CD4-positive, alpha-beta T cell treated with Interleukin-2 at 100 ng/mL for 4 hours (primary cell): ENCODE measurements at regions not wholly inside any gene's neighbourhood (a gene's known extent, or its start where the extent isn't known, plus 50 kb on each side); places are given as distances from the start of the nearest gene placed in this dataset.

Experiments
- DNase-seq: peaks from one replicate; pipeline ENCODE4 v3.0.0-alpha.2; 2020; ENCODE audit warnings: low spot score

DNA sequence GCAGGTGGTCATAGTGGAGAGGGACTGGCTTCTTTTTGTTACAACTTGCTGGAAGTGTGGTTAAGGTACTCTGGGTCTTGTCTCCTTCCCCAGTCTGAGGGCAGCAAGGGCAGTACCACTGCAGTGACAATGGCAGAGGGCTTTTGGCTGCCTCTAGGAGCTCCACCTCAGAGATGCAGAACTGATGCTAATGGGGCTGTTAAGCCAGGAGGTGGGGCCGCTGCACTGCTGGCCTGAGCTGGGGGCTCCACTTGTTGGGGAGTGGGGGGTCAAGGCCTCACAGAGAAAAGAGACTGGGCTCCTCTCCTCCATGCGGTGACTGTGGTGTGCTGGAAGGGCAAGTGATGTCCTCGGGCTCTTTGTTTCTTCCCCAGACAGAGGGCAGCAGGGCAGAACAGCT lies 135.7 kb downstream of the DSEL start:
- DNase-seq, result no peak

GRCh38 chr18:67379981-67380380 lies 136.5 kb downstream of the DSEL start:
- no peak for DNase-seq

DNA sequence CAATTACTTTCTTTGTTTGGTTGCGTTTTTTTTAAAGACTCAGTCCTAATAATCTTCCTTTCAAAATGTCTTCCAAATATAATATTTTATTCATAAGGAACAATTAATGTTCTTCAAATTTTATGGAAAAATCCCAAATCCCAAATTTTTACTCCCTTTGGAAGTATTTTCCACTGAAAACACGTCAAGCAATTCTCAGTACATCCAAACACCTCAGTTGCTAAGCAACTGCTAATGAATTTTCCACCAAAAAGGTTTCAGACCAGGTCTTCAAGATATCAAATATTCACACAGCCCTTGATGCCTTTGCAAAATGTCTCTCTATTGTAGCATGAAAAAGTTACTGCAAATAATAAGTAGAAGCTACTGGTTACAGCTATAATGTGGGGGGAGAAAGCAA lies 140.1 kb downstream of the DSEL start:
- no peak for DNase-seq

GRCh38 chr18:67373636-67374035 lies 142.9 kb downstream of the DSEL start:
- DNase-seq, result no peak

- DNase-seq, result no peak
Measured at GRCh38 chr18:67367540-67367939, 149.0 kb downstream of the DSEL start.

- DNase-seq, result no peak
Measured at GRCh38 chr18:67363694-67364093, 152.8 kb downstream of the DSEL start.

GRCh38 chr18:67362906-67363305 lies 153.6 kb downstream of the DSEL start:
- no peak for DNase-seq

DNA sequence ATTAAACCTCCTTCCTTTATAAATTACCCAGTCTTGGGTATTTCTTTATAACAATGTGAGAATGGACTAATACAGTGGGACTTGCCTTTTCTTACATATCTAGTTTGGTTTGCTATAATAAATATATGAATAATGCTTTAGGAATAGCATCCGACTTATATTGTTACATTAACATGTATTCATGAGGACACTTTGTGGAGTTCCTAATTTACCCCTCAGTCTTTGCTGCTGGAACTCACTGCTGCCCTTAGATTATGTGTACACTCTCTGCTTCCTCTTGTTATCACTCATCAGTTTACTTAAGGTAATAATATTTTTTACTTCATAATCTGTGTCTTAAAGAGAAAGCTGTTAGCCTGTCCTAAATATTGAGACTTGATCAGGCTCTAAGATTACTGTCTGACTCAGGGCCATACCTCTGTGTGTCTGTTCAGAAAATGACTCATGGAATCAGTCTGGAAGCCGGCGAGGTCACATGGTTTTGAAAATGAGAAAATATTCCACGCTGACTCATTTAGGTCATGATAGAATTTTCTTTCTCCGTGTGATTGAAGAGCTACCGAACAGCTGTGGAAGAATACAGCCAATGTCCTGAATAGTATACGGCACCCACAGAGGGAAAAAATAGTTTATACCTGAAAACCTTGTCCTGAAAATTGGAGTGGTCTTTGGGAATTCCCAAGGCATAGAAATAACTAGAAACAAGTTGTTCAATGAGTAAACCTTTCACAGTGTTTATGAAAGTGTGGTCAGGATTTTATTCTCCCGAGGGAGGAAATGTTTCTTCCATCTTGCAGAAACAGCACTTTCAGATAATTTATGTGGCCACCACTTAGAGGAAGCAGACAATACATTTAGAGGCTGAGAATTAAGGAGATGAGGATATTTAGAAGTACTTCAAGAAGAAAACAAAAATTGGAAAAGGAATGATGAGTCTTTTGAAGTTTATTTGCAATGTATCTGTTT lies 156.4 kb downstream of the DSEL start:
- peak; percentile 47 for DNase-seq

- no peak for DNase-seq
Measured at GRCh38 chr18:67358947-67359346, 157.6 kb downstream of the DSEL start.

GRCh38 chr18:67354692-67355091 lies 161.8 kb downstream of the DSEL start:
- DNase-seq, result no peak

DNA sequence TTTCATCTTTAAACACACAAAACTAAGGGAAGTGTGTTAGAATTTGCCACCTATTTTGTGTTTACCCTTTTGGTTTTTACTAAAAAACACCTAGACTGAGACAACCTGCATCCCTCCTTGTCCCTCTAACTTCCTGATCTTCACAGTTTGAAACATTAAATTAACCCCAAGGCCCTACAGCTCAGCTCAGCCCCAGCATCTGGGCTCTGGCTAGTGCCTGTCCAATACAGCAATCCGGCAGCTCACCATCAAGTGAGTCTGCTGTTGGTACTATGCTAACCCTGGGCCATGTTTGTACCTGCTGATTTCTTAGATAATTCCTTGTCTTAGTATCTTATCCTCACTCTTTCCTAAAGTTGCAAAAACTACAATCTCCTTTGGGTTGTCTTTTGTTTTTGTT lies 162.4 kb downstream of the DSEL start:
- DNase-seq, result no peak

- no peak for DNase-seq
Measured at GRCh38 chr18:67347438-67347837, 169.1 kb downstream of the DSEL start.

- no peak for DNase-seq
Measured at GRCh38 chr18:67342159-67342558, 174.4 kb downstream of the DSEL start.

DNA sequence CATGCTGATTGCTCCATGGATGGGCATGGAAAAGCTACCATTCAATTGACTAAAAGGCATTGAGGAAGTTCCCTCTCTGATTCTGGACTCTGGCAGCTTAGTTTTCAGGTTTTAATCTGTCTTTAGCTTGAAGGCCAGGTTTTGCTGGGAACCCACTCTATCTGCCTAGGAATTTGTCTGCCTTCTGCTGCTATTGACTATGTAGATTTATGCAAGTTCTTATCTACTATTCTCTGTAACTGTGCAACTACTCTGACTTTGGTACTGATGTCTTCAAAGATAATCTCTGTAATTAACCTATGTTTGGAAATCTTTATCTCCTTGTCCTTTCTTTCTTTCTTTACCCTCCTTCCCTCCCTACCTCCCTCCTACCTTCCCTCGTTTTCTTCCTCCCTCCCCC lies 178.8 kb downstream of the DSEL start:
- no peak for DNase-seq

DNA sequence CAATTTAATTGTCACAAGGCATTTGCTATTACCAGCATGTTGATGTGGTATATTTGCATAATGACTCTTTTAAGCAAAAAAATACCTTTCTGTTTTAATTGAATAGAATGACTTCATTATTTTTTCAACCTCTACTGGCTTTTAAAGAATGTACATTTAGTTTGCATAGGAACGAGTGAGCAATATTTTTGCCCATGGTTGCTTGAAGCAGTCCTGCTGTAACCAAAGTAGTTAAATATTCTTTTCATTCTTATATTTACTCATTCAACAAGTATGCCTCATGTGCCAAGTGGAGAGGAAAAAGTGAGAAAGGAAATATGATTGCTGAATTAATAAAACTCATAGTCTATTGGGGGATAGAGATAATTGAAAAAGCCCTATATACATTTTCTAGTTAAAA lies 184.7 kb downstream of the DSEL start:
- DNase-seq, result no peak

- DNase-seq, result no peak
Measured at GRCh38 chr18:67319109-67319508, 197.4 kb downstream of the DSEL start.

DNA sequence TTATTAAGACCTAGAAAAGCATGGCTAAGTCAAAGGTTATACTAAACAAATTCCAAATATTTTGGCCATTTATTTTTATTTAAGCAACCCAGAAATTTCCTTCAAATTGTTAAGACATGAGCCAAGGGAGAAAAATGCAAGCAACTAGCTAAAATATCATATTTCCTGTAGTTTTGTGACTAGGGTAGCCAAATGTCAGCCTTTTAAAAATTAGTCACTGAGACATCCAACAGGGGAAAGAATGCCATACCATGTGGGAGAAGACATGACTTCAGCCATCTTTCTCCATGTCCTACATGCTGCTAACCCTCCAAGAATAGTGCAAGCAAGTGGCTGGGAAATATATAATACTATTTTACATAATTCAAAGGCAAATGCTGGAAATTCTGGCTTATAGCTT lies 197.9 kb downstream of the DSEL start:
- DNase-seq, result no peak

DNA sequence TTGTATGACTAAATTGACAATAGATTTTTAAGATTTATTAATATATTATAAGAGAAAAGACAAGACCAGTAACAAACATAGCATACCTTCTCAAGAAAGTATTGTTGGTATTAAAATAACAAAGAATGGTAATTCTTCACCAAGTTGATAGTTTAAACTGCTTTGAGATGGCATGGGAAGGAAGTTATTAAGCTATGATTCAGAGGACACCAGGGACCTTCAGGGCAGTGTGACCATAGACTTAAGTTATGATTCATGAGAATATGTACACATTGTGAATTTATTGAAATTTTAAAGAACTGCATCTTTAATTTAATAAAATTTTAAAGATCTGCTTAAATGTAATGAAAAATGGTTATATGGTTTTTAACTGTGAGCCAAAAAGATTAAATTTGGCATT lies 205.7 kb downstream of the DSEL start:
- DNase-seq, result no peak

DNA sequence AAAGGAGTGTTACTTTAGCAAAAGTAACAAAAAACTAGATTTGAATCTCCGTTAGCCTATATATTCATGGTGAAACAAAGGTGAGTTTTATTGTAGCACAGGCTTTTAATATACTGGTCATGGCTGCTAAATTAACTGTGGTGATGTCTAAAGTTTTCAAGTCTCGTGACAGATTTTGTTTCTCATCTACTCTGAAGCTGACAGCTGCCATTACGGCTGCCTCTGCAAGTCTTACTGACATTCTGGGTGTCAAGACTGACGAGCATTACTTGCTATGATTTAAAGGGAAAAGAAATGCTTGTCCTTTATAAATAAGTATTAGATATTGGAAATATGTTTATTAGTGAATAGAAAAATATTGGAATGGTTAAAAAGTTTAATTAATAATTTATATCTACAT lies 207.7 kb downstream of the DSEL start:
- no peak for DNase-seq

DNA sequence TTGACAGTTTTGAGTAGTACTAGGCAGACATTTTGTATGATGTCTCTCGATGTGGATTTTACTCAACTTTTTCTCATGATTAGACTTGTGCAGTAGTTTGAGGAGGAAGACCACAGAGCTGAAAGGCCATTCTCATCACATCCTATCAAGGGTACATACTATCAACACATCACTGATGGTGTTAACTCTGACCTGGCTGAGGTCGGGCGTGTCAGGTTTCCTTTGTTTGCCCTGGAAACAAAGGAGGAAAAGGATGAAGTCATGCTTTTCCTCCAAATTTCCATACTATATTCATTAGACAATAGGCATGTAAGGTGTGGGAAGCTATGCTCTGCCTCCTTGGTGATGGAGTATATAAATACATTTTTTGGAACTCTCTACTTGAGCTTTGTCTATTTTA lies 211.1 kb downstream of the DSEL start:
- no peak for DNase-seq

DNA sequence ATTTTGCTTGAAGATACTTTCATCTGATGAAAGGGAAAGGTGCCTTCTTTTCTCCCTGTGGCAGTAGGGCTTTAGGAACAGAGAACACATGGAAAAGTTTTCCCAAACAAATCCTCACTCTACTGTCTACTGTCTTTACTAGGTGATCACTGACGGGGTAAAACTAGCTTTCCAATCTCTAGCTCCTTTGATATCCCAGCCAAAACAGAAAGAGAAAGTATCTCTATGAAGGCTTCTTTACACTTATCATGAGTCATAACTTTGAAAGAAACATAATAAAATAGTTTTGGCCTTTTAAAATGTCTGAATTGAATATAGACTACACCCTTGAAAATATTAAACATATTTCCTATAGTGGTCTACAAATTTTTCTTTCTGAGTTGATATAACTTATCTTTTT lies 214.5 kb downstream of the DSEL start:
- DNase-seq, result peak; percentile 22

DNA sequence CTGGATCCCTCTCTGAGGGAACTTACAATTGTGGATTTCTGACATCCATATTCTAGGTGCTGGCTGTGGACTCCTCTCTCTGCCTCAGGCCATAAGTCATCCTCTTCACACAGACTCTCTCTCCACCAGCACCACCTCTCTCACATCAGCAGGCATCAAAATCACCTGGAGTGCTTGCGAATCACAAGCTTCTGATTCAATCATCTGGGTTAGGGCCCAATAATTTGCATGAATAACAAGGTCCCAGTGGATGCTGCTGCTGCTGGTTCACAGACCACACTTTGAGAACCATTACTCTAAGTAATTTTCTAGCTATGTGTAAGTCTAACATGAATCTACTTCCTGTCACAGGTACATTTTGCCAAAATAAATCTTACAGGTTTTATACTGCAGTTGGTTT lies 214.9 kb downstream of the DSEL start:
- peak; percentile 23 for DNase-seq

DNA sequence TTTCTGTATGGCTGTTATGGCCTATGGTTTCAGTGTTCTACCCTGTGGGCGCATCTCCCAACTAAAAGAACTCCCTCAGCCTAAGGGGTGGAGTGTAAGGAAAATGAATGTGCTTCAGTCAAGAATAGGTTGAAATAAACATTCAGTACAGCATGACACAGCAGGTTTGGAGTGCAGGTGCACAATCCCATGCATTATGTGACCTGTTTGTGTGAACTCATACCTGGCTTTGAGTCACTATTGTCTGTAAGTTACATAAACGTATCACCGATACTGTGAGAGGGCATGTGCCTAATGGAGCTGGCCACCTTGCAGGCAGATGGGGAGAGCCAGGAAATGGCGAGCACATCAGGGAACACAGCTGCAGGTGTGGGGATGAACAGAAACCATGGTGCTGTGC lies 216.0 kb downstream of the DSEL start:
- DNase-seq, result peak; percentile 28

GRCh38 chr18:67292814-67293213 lies 223.7 kb downstream of the DSEL start:
- DNase-seq, result no peak
